Fibroblast of lung (primary cell): ENCODE measurements at regions not wholly inside any gene's neighbourhood (a gene's known extent, or its start where the extent isn't known, plus 50 kb on each side); places are given as distances from the start of the nearest gene placed in this dataset.

Experiments used
- CTCF ChIP-seq, 2 donors: IDR thresholded peaks in 1 of 2; conservative IDR thresholded peaks in 1 of 2; 1 replicate in 1 of 2; 2 replicates in 1 of 2; pipeline ENCODE4 v1.5.1; 2011 to 2012; ENCODE audit warnings: low read length in 2 of 2, control low read depth in 1 of 2, inconsistent platforms in 1 of 2, low read depth in 1 of 2, mild to moderate bottlenecking in 1 of 2
- EZH2 ChIP-seq: IDR thresholded peaks from 2 replicates; pipeline ENCODE4 v1.5.1; 2012; ENCODE audit warnings: low read length, control low read depth, mild to moderate bottlenecking; ENCODE audit errors: missing control alignments

GRCh38 chr13:86892330-86892729, 778.8 kb upstream of the SLITRK5 start:
- TF ChIP-seq CTCF (conservative IDR thresholded peaks at IDR 0.05 in 1 of 2, IDR thresholded peaks at IDR 0.05 in 1 of 2; ENCODE audit: low read depth in 1 of 2, low read length in 2 of 2): no peak
- TF ChIP-seq EZH2: no peak
